IPS DF 4.7 (cell line): ENCODE measurements at regions not wholly inside any gene's neighbourhood (a gene's known extent, or its start where the extent isn't known, plus 50 kb on each side); places are given as distances from the start of the nearest gene placed in this dataset.
"Not testable (repeated sequence)": the region's sequence is repeated elsewhere in the genome, so short reads cannot be mapped to it uniquely, and the experiment has no call there.

Source experiments
- DNase-seq: peaks from one replicate; pipeline ENCODE4 v3.0.0-alpha.2; 2013; ENCODE audit warnings: low spot score; ENCODE audit errors: extremely low read depth

DNA sequence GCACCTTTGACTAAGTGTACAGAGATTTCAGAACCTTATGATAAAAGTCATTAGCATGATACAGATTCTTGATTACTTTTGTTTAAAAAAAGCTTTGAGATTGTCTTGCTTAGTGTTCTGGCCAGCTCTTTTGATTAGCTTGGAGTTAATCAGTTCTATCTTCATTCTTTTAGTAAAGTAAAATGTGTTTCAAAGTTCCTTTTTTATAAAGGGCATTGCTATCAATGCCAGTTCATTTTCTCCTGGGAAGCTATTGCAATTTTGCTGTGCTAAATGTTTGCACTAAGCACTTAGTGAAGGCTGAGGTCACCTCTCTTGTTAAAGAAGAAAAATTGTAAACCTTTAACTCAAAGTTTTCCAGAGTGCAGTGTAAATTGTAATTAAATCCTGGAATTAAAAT is 946.7 kb upstream of the TMPRSS15 start:
- no peak for DNase-seq

DNA sequence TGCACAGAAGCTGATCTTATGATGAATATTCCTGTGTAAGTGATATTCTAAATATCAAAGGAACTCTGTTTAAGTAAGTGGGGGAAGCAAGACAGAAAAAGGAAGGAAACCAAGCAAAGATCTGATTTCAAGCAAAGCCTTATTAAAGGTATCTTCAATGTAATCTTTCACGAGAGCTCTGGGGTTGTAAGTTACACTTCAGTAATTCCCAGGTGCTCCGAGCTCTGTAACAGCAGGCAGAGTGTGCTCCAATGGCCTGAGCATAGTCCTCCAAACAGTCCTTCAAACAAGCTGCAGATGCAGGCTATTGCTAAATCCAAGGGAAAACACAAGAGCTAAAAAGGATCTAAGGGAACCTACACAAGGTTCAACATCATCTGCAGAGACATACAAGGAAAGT is 949.7 kb upstream of the TMPRSS15 start:
- DNase-seq: no peak

DNA sequence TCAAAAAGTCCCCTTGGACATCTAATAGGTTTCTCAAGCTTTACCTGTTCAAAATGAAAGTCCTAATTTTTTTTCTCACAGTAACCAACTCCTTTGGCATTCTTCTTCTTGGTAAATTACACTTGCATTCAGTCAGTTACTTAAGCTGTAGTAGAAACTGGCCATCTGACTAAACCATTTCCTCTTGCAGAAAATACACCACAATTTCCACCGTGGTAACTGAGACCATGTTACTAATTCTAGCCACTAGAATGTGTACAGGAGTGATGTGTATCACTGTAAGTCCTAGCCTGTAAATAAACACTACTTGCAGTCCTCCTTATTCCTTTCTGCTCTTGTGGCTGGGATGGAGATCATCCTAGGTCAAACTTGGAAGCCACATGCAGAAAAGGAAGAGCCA is 965.4 kb upstream of the TMPRSS15 start:
- DNase-seq: no peak

DNA sequence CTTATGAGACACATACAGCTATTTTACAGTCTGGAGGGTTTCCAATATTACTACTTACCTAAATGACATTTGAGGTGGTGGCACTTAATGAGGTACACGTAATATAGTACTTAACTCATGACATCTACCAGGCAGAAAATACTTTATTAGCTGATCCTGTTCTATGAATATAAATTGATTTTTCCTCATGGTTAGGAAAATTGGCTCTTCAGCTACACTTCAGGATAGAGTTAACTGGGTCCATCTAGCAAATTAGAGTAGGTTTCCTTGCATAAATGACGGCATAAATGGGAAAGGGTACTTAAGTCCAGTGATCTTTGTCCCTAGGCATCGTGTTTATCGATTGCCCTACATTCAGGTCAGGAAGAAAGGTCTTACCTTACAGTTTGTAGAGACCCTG is 988.8 kb upstream of the TMPRSS15 start:
- no peak for DNase-seq

DNA sequence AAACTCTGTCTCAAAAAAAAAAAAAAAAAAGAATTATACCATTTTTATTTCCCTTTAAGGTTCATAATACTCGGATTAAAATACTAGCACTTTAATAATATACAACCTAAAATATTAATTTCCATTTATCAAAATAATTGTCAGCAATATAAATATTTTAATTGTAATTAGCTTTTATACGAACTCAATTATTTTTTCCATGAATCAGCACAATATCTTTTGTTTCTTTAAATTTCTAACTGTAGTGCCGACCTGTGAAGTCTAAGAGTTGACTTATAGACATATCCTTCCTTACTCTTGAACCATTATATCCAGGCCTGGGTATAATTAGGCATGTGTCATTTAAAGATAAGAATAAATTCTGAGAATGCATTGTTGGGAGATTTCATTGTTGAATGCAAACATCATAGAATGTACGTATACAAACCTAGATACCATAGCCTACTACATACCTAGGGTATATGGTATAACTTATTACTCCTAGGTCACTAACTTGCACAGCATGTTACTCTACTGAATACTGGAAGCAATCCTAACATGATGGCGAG is 996.7 kb upstream of the TMPRSS15 start:
- no peak for DNase-seq

DNA sequence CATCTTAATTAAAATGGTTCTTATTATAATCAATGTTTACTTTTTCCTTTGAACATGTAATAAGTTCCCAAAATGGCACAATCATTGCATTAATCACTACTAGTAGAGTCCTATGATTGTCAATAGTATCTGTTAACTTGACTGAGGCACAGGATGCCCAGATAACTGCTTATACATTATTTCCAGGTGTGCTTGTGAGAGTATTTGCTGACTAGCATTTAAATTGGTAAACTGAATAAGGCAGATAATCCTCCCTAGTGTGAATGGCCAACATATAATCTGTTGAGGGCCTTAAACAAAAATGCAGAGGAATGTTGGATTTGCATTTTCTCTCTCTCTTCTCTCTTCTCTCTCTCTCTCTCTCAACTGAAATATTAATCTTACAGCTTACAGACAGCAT is 999.3 kb upstream of the TMPRSS15 start:
- DNase-seq: no peak

DNA sequence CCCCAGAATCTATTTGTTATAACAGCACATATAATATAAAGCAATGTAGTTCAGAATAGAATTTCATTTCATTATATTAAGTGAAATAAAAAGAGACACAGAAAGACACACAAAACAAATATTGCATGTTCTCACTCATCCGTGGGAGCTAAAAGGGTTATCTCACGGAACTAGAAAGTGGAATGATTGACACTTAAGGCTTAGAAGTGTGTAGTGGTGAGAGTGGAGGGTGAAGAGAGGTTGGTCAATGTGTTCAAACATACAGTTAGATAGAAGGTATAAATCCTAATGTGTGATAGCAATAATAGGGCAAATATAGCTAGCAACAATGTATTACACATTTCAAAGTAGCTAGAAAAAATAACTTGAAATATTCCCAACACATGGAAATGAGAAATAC is 1001.7 kb upstream of the TMPRSS15 start:
- no peak for DNase-seq

DNA sequence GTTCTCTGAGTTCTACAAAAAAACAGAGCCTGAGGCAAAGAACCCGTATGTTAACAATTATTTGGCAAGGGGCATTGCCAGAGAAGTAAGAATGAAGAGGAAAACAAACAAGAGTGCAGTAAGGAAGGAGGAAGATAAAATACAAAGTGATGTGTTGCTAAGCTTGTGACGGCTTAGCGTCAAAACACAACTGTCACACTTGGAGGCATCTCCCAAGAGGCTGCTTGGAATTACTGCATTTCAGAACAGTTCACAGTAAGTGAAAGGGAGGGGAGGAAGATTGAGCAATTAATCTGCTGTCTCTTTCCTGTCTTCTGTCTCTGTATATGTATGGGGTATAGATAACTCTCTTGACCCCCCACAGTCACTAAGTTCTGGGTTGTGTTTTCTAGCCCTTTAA is 1017.0 kb upstream of the TMPRSS15 start:
- DNase-seq: no peak

DNA sequence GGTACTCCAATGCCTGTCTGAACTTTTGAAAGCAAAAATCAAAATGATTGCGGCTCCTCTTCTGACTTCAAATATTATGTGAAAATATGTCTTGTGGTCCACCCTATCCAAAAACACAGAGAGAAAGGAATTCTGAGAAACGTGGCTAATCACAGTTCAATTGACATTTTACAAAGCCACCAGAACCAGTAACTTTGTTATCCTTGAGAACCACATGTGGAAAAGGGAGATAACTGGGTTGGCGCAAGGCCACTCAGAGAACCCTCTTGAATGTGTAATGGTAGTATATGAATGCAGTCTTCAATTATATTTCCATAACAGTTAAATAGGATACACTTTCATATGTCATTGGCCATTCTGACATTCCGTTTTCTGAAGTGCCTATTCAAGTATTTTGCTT is 1030.0 kb upstream of the TMPRSS15 start:
- no peak for DNase-seq

DNA sequence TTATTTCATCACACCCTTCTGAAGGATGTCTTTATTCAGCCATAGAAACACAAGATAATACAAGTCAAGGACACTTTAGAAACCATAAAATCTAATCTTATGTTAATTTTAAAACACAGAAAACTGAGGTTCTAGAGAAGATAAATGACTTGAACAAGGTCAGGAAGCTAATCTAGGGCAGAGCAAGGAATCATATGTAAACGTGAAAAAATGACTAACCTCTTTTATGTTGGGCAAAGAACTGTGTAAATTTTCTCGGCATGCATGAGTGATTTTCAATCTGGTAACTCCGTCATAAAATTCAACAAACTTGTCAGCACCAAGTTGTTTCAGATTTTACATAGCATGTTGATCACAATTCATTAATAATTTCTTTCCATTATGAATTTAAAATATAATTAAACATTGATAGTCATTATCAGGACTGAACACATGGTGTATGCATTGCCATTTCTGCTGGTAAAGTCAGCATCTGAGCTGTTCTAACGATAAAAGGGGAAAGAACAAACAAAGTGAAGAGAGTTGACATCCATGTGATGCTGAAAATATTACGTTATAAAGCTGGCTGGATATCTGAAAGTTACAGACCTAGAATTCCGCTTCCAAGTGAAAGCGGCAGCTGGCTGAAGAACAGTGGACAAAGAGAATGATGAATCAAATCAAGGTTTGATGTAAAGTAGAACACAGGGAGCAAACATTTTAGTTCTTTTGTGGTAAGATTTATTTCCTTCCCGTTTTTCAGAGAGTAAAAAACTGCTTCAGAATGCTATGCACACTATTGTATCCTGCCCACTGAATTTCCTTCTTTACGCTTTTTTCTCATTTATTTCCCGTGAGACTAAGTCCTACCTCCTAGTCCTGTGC is 1037.4 kb upstream of the TMPRSS15 start:
- DNase-seq: no peak

DNA sequence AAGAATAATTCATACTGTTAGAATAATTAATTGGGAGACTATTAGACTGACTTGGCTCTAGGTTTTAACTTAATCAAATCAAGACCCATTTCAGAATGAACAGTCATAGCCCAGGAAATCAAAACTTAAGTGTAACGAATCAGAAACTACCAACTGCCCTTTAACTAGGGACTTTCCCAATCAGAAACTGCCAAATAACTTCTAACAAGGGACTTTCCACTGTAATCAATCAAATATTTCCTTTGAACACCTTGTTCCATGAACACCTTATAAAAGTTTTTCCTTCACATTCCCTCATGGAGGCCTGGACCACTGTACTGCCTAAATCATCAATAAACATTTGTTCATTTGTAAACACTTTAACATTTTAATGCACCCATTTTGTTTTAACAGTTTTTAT is 1054.7 kb upstream of the TMPRSS15 start:
- no peak for DNase-seq

DNA sequence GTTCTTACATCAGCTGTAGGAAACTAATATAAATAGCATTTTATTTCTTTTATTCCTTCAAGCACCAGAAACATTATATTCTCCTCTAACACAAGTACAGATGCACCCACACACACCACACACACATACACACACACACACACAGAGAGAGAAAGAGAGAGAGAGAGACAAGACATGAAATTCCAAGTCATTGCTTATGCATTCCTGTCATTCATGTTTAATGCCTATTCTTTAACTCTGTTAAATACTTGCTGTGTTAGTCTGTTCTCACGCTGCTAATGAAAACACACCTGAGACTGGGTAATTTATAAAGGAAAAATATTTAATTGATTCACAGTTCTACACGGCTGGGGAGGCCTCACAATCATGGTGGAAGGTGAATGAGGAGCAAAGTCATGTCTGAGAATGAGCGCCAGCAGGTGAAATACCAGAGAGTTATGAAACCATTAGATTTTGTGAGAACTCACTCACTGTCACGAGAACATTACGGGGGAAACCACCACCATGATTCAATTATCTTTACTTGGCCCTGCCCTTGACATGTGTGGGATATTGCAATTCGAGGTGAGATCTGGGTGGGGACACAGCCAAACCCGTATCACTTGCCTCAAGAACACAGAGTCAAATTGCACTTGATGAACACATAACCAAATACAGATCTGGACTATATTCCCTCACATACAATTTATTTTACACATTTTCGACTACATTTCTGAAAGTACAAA is 1058.1 kb upstream of the TMPRSS15 start:
- DNase-seq: no peak

DNA sequence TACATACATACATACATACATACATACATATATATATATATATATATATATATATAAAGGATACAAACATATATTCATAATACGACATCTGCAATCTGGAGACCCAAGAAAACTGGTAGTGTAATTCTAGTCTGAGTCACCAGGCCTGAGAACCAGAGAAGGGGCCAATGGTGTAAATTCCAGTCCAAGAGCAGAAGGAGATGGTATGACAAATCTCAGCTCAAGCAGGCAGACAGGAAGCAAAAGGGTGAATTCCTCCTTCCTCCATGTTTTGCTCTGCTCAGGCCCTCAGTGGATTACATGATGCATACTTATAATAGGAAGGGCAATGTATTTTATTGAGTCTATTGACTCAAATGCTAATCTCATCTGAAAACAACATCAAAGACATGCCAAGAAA is 1060.4 kb upstream of the TMPRSS15 start:
- DNase-seq: no peak

DNA sequence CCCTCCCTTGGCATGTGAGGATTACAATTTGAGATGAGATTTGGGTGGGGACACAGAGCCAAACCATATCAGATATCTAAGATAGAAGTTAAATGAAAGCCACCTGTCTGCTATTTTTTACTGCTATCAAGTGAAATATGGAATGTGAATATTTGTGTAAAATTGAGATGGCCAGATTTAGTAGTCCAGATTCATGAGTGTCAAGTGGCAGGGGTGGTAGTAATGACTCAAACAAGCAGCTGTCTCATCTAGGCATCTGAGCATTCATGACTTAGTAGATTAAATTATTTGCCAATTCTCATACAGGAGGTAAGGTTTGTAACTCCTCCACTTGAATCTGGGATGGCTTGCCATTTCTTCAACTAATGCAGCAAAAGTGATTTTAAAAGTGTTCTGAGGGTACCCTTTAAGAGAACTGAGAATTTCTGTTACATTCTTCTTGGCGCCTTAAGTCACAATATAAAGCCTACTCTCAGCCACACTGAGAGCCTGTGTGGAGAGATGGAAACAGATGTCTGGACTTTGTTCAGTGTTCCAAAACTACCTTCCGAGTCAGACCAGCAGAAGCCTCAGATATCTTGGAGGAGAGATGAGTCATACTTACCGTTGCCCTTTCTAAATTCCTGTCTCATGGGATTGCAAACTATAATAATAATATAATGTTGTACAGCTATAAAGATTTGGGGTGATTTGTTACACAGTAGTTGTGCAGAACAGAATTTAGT is 1065.6 kb upstream of the TMPRSS15 start:
- no peak for DNase-seq

DNA sequence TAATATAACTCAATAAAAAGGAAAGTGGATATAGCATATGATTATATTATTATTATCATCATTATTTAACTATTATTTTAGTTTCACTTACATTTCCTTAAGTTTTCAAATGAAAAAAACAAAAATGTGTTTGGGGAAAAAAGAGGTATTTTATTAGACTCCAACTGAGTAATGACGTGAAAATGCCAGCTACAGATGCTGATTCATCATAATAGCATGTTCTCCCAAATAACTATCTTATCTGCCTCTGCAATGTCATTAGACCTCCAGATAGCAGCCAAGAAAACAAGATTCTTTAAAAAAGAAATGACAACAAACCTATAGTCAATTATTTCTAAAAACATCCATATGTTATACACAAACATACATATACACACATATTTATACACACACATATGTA is 1071.9 kb upstream of the TMPRSS15 start:
- DNase-seq: no peak

DNA sequence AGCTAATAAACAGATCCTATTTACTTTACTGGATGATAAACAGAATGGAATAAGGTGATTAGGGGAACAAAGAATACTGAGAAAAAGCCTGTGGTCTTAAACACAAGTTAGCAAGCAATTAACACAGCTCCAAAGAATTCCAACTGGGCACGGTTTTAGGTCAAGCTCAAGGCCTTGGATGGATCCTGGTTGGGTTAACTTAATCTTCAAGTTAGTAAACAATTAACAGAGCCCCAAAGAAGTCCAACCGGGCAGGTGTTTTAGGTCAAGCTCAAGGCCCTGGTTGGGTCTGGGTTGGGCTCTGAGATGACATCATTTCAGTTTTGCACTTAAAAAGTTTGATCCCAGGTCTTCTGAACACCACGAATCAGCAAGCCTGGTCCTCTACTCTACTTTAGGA is 1086.3 kb upstream of the TMPRSS15 start:
- no peak for DNase-seq

DNA sequence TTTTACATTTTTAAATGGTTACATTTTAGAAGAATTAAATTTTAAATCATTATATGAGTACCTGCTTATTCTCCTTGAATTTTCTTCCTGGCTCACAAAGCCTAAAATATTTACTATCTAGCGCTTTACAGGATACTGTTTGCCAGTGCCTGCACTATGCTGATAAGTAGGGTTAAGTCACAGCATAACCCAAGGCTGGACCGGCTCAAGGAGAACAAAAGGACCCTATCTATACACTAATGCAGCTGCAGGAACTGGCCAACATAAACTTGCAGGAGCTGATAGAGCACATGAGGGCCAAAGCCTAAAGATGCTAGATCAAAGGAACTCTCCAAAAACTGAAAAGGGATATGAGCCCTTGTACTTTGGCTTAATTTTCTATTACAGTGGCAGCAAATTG is 1086.9 kb upstream of the TMPRSS15 start:
- no peak for DNase-seq

DNA sequence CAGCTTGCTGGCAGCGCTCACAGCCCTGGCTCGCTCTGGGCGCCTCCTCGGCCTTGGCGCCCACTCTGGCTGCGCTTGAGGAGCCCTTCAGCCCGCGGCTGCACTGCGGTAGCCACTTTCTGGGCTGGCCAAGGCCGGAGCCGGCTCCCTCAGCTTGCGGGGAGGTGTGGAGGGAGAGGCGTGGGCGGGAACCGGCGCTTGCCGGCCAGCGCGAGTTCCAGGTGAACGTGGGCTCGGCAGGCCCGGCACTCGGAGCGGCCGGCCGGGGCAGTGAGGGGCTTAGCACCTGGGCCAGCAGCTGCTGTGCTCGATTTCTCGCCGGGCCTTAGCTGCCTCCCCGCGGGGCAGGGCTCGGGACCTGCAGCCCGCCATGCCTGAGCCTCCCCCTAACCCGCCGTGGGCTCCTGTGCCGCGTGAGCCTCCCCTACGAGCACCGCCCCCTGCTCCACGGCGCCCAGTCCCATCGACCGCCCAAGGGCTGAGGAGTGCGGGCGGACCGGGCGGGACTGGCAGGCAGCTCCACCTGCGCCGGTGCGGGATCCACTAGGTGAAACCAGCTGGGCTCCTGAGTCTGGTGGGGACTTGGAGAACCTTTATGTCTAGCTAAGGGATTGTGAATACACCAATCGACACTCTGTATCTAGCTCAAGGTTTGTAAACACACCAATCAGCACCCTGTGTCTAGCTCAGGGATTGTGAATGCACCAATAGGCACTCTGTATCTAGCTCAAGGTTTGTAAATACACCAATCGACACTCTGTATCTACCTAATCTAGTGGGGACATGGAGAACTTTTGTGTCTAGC is 1090.1 kb upstream of the TMPRSS15 start:
- not testable (repeated sequence) for DNase-seq

DNA sequence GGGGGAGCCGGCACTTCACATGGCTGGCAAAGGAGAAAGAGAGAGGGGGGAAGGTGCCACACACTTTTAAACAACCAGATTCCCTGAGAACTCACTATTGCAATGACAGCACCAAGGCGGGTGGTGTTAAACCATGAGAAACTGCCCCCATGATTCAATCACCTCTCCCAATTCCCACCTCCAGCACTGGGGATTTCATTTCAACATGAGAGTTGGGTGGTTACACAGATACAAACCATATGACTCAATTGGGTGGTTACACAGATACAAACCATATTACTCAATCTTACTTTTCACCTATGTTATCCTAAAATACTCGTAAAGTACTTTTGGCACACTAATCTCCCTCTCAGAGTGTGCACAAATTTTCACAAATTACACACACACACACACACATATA is 1097.5 kb upstream of the TMPRSS15 start:
- DNase-seq: no peak

DNA sequence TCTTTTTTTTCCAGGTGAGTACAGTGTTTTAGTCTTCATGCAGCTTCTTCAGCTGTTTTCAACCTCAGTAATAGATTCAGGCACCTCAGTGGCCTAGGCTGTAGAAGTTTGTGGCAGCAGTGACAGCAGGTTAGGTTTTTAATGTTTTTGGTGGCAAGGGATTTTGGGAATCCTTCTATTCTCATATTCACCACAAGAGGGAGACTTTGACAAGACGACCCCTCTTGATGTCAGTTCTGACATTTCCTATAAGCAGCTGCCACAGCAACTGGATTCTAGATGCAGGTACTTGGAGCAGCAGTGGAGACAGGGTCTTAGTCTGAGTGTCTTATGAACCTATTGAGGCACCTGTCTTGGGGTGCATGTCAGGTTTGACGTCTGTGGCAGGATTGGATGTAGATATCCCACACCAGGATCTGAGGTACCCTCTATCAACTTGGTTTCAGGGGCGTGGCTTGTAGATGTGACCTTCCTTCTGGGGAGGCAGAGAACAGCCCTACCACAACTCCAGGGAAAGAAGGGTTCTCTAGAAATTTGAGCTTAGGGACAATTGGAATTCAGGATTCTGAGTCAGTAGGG is 1104.2 kb upstream of the TMPRSS15 start:
- peak; percentile 38 for DNase-seq

DNA sequence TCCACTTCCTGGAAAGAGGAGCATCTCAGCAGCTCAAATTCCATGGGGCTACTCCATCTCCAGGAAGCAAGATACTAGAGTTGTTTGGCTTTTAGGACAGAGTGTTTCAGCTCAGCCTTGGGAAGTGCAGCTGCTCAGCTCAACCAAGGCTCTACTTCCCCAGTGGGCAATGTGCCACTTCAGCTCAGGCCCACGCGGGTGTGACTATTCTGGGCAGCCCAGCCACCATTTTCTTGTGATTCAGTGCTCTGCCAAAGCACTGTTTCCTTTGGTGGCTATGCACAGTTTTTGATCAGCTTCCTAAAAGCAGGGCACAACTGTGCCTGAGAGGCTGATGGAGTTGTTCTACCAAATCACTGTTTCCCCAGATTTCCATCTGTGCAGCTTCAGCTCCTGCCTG is 1104.9 kb upstream of the TMPRSS15 start:
- no peak for DNase-seq
